WTC11 (cell line): ENCODE measurements at regions not wholly inside any gene's neighbourhood (a gene's known extent, or its start where the extent isn't known, plus 50 kb on each side); places are given as distances from the start of the nearest gene placed in this dataset.

Experiments used
- ATAC-seq: fragments of 200-7000 bp; cut with Tn5 transposase; 2 replicates; pipeline ENCODE4 v1.10.0; 2021; ENCODE audit warnings: mild to moderate bottlenecking, moderate library complexity
- CTCF ChIA-PET: fragments of 300-600 bp; sonication (Branson Sonifier 250); formaldehyde crosslinking; loops from one replicate; lab custom pipeline; 2021; ENCODE audit warnings: antibody characterized with exemption; lab: Charles Lee
- POLR2A ChIA-PET: fragments of 350-600 bp; sonication (Branson Sonifier 250); formaldehyde crosslinking; loops from one replicate; lab custom pipeline; 2021; ENCODE audit warnings: antibody characterized with exemption; lab: Charles Lee
- DNase-seq: peaks from one replicate; pipeline ENCODE4 v3.0.0; 2021; ENCODE audit warnings: low spot score
- H3K27ac Mint-ChIP-seq: 2 replicates; pipeline ENCODE4 v1.8.0; 2021; ENCODE audit warnings: mixed read lengths
- H3K27me3 Mint-ChIP-seq: 2 replicates; pipeline ENCODE4 v1.8.0; 2021; ENCODE audit warnings: low read depth, mild to moderate bottlenecking, moderate library complexity, mixed read lengths
- H3K36me3 Mint-ChIP-seq: 2 replicates; pipeline ENCODE4 v1.8.0; 2021; ENCODE audit warnings: mixed read lengths
- H3K4me1 Mint-ChIP-seq: 2 replicates; pipeline ENCODE4 v1.8.0; 2022; ENCODE audit warnings: mixed read lengths
- H3K4me3 Mint-ChIP-seq: 2 replicates; pipeline ENCODE4 v1.8.0; 2021; ENCODE audit warnings: mild to moderate bottlenecking, moderate library complexity, mixed read lengths
- H3K9me3 Mint-ChIP-seq: 2 replicates; pipeline ENCODE4 v1.8.0; 2021; ENCODE audit warnings: mixed read lengths
- ARID4B ChIP-seq: sonication (generic); formaldehyde crosslinking; IDR thresholded peaks from 2 replicates; pipeline ENCODE4 v1.8.0; 2023; ENCODE audit warnings: missing genetic modification reagents, mild to moderate bottlenecking, borderline replicate concordance
- CREB1 ChIP-seq: sonication (generic); formaldehyde crosslinking; IDR thresholded peaks from 2 replicates; pipeline ENCODE4 v1.8.0; 2023; ENCODE audit warnings: mild to moderate bottlenecking, missing genetic modification reagents
- E2F4 ChIP-seq: sonication (generic); formaldehyde crosslinking; IDR thresholded peaks from 2 replicates; pipeline ENCODE4 v1.8.1; 2022; ENCODE audit warnings: low read depth, mild to moderate bottlenecking, moderate library complexity, missing genetic modification reagents, borderline replicate concordance
- FOXK1 ChIP-seq: sonication (generic); formaldehyde crosslinking; IDR thresholded peaks from 2 replicates; pipeline ENCODE4 v1.8.0; 2022; ENCODE audit warnings: mild to moderate bottlenecking, moderate library complexity, missing genetic modification reagents
- IRF2 ChIP-seq: sonication (generic); formaldehyde crosslinking; IDR thresholded peaks from 2 replicates; pipeline ENCODE4 v1.8.0; 2022; ENCODE audit warnings: low read depth, missing genetic modification reagents, borderline replicate concordance
- MAX ChIP-seq: sonication (generic); formaldehyde crosslinking; IDR thresholded peaks from 2 replicates; pipeline ENCODE4 v1.8.0; 2022; ENCODE audit warnings: mild to moderate bottlenecking, missing genetic modification reagents
- NFE2L1 ChIP-seq: sonication (generic); formaldehyde crosslinking; IDR thresholded peaks from 2 replicates; pipeline ENCODE4 v1.8.1; 2023; ENCODE audit warnings: missing genetic modification reagents
- PREB ChIP-seq: sonication (generic); formaldehyde crosslinking; IDR thresholded peaks from 2 replicates; pipeline ENCODE4 v1.8.1; 2022; ENCODE audit warnings: mild to moderate bottlenecking, missing genetic modification reagents, moderate library complexity, borderline replicate concordance
- RELA ChIP-seq: sonication (generic); formaldehyde crosslinking; IDR thresholded peaks from 2 replicates; pipeline ENCODE4 v1.8.1; 2022; ENCODE audit warnings: missing genetic modification reagents, mild to moderate bottlenecking, borderline replicate concordance
- SMAD3 ChIP-seq: sonication (generic); formaldehyde crosslinking; IDR thresholded peaks from 2 replicates; pipeline ENCODE4 v1.8.0; 2022; ENCODE audit warnings: missing genetic modification reagents, mild to moderate bottlenecking, borderline replicate concordance
- SP1 ChIP-seq: sonication (generic); formaldehyde crosslinking; conservative IDR thresholded peaks from 2 replicates; pipeline ENCODE4 v1.8.1; 2022; ENCODE audit warnings: missing genetic modification reagents
- TEAD1 ChIP-seq: sonication (generic); formaldehyde crosslinking; IDR thresholded peaks from 2 replicates; pipeline ENCODE4 v1.8.0; 2022; ENCODE audit warnings: mild to moderate bottlenecking, missing genetic modification reagents
- ZBTB21 ChIP-seq: sonication (generic); formaldehyde crosslinking; IDR thresholded peaks from 2 replicates; pipeline ENCODE4 v1.8.1; 2023; ENCODE audit warnings: mild to moderate bottlenecking, missing genetic modification reagents, borderline replicate concordance
- ZBTB43 ChIP-seq: sonication (generic); formaldehyde crosslinking; IDR thresholded peaks from 2 replicates; pipeline ENCODE4 v1.8.1; 2023; ENCODE audit warnings: mild to moderate bottlenecking, missing genetic modification reagents
- ZNF121 ChIP-seq: sonication (generic); formaldehyde crosslinking; IDR thresholded peaks from 2 replicates; pipeline ENCODE4 v1.8.0; 2023; ENCODE audit warnings: missing genetic modification reagents
- ZNF232 ChIP-seq: sonication (generic); formaldehyde crosslinking; IDR thresholded peaks from 2 replicates; pipeline ENCODE4 v1.8.0; 2022; ENCODE audit warnings: mild to moderate bottlenecking, missing genetic modification reagents

- TF ChIP-seq E2F4 (CRISPR knock-in tag) (no peak), MAX (no peak), ZBTB21 (CRISPR knock-in tag) (no peak), CREB1 (CRISPR knock-in tag) (no peak), ZBTB43 (no peak), PREB (CRISPR knock-in tag) (no peak), ZNF232 (CRISPR knock-in tag) (no peak), ZNF121 (CRISPR knock-in tag) (no peak)
Observed at GRCh38 chr11:110000031-110000502, 93.1 kb upstream of the ZC3H12C start (continued).

- no peak for TF ChIP-seq RELA (CRISPR knock-in tag)
- no peak for TF ChIP-seq FOXK1 (CRISPR knock-in tag)
- no peak for TF ChIP-seq NFE2L1
- no peak for TF ChIP-seq SMAD3 (CRISPR knock-in tag)
- no peak for TF ChIP-seq IRF2 (CRISPR knock-in tag)
- TF ChIP-seq SP1, result no peak
- TF ChIP-seq ARID4B (CRISPR knock-in tag), result no peak
- no peak for TF ChIP-seq PREB (CRISPR knock-in tag)
- TF ChIP-seq TEAD1 (CRISPR knock-in tag), result no peak
- TF ChIP-seq, all 79 proteins: peak for 0
- no peaks in the 10 kb centered on the region for H3K9me3 Mint-ChIP-seq
- H3K4me3 Mint-ChIP-seq, result no peak overlapping the region
- H3K27me3 Mint-ChIP-seq, result no peaks in the 10 kb centered on the region
- no peaks in the 10 kb centered on the region for H3K36me3 Mint-ChIP-seq
- ChIA-PET POLR2A (no interaction called here), CTCF (no interaction called here)
- DNase-seq (no peak), ATAC-seq (no peak; the same call in 1 of the 2 replicates)
- H3K27ac Mint-ChIP-seq, result no peak overlapping the region
- no peaks in the 10 kb centered on the region for H3K4me1 Mint-ChIP-seq
Observed at GRCh38 chr11:110000850-110001249, 92.3 kb upstream of the ZC3H12C start.
